AG04449 (cell line): ENCODE measurements at regions not wholly inside any gene's neighbourhood (a gene's known extent, or its start where the extent isn't known, plus 50 kb on each side); places are given as distances from the start of the nearest gene placed in this dataset.

ENCODE experiments used
- CTCF ChIA-PET: fragments of 350-600 bp; formaldehyde crosslinking; extraction: SDS; loops from one replicate; lab custom pipeline; 2021; ENCODE audit warnings: antibody characterized with exemption; lab: Yijun Ruan, JAX
- POLR2A ChIA-PET: fragments of 400-600, 350-600 bp; formaldehyde crosslinking; extraction: SDS; loops from one replicate; lab custom pipeline; 2020; ENCODE audit warnings: antibody characterized with exemption, inconsistent platforms; lab: Yijun Ruan, JAX
- DNase-seq: peaks from one replicate; pipeline ENCODE4 v3.0.0-alpha.2; 2010; ENCODE audit warnings: low read depth, low spot score
- H3K4me3 ChIP-seq: 2 replicates; pipeline ENCODE4 v1.5.1; 2011; ENCODE audit warnings: low read depth, mild to moderate bottlenecking, control low read depth, low read length
- CTCF ChIP-seq: IDR thresholded peaks from one replicate; pipeline ENCODE4 v1.5.1; 2011; ENCODE audit warnings: mild to moderate bottlenecking, moderate library complexity, low read length, control low read depth, inconsistent platforms; ENCODE audit not compliant: insufficient read depth; ENCODE audit errors: missing control alignments

- no peak for TF ChIP-seq CTCF
- no peak overlapping the region for H3K4me3 ChIP-seq
- DNase-seq: no peak
- ChIA-PET CTCF (no interaction called here), POLR2A (no interaction called here)
These were observed 127.3 kb upstream of the MTHFD1L start for GRCh38 chr6:150738092-150738629.

GRCh38 chr6:150739711-150740349 lies 125.7 kb upstream of the MTHFD1L start:
- ChIA-PET POLR2A (no interaction called here), CTCF (no interaction called here)
- no peak for DNase-seq
- no peak for TF ChIP-seq CTCF
- H3K4me3 ChIP-seq: no peak overlapping the region

- ChIA-PET POLR2A (no interaction called here), CTCF (no interaction called here)
- TF ChIP-seq CTCF: no peak
- DNase-seq: no peak
- H3K4me3 ChIP-seq: no peak overlapping the region
These were observed 125.0 kb upstream of the MTHFD1L start for GRCh38 chr6:150740453-150740852.

GRCh38 chr6:150741633-150742200 lies 123.8 kb upstream of the MTHFD1L start:
- no peak for DNase-seq
- ChIA-PET POLR2A (no interaction called here), CTCF (interaction anchor here (1.3 kb wide), 1 partner anchor 54 kb away, joined by 3 read pairs; no protein-coding TSS in a partner anchor)
- no peak for TF ChIP-seq CTCF
- H3K4me3 ChIP-seq: no peak overlapping the region

GRCh38 chr6:150744522-150745260 lies 120.8 kb upstream of the MTHFD1L start:
- ChIA-PET POLR2A (no interaction called here), CTCF (no interaction called here)
- no peak overlapping the region for H3K4me3 ChIP-seq
- TF ChIP-seq CTCF: no peak
- DNase-seq: no peak

GRCh38 chr6:150745896-150746295 lies 119.6 kb upstream of the MTHFD1L start:
- ChIA-PET CTCF (no interaction called here), POLR2A (no interaction called here)
- DNase-seq: no peak
- no peak overlapping the region for H3K4me3 ChIP-seq
- no peak for TF ChIP-seq CTCF
